BLaER1 treated with 17β-estradiol and CSF1 and Interleukin-3, amounts not matched to agents 10 nM and 100 nM (cell line): ENCODE measurements at regions not wholly inside any gene's neighbourhood (a gene's known extent, or its start where the extent isn't known, plus 50 kb on each side); places are given as distances from the start of the nearest gene placed in this dataset.

Experiments used
- H3K27ac ChIP-seq, 11 experiments: shearing (Covaris generic); formaldehyde crosslinking; 2 replicates each; pipeline ENCODE4 v1.8.1; 2022
- H3K27me3 ChIP-seq, 11 experiments: shearing (Covaris generic); formaldehyde crosslinking; 2 replicates each; pipeline ENCODE4 v1.8.1; 2022
- H3K36me3 ChIP-seq, 11 experiments: shearing (Covaris generic); formaldehyde crosslinking; 2 replicates each; pipeline ENCODE4 v1.8.1; 2022
- H3K4me1 ChIP-seq, 10 experiments: shearing (Covaris generic); formaldehyde crosslinking; 2 replicates each; pipeline ENCODE4 v1.8.1; 2022
- H3K4me2 ChIP-seq, 11 experiments: shearing (Covaris generic); formaldehyde crosslinking; 2 replicates each; pipeline ENCODE4 v1.8.1; 2022
- H3K4me3 ChIP-seq, 10 experiments: shearing (Covaris generic); formaldehyde crosslinking; 2 replicates each; pipeline ENCODE4 v1.8.1; 2022
- H3K9ac ChIP-seq, 11 experiments: shearing (Covaris generic); formaldehyde crosslinking; 2 replicates each; pipeline ENCODE4 v1.8.1; 2022
- H3K9me3 ChIP-seq, 11 experiments: shearing (Covaris generic); formaldehyde crosslinking; replicated peaks in 1 of 11; 2 replicates each; pipeline ENCODE4 v1.8.1; 2022
- H4K20me1 ChIP-seq, 11 experiments: shearing (Covaris generic); formaldehyde crosslinking; 2 replicates each; pipeline ENCODE4 v1.8.1; 2022
- Cebpa-rat ChIP-seq, 11 experiments: shearing (Covaris generic); IDR thresholded peaks; 2 replicates each; pipeline ENCODE4 v1.8.1; 2022

DNA sequence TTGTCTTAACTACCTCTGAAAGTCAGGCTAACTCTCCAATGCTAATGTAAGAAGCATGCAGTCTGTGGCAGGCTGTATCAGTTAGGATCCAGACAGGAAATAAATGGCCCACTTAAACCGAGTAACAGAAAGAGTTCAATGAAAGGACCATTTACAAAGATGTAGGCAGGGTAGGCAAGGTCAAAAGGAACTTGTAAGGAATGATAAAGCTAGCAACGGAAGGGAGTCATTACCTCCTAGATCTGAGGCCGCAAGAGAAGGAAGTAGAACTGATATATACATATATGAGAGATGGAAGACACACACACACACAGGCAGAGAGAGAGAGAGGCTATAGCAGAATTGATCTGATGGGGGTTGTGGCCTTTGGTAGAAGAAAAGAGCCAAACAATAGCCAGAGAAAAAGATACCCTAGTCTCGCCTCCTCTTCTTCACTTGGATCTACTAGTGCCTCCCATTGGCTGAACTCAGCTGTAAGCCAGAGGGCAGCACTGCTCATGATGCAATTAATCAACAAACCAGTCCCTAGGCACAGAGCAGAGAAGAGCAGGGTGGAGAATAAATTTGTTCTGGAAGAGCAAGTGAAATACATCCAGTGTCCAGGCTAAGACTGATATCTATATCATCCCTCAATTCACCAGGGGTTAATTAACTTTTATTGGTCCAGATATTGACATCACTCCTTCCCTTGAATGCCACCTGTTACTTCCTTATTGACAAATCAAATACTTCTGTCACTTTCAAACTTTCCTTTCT is 91.2 kb downstream of the LSMEM1 start:
- H3K9me3 ChIP-seq = peaks cover 13 to 29% (median 22%) of the 10 kb centered on the region in 11 experiments
- TF ChIP-seq Cebpa-rat (IDR thresholded peaks at IDR 0.05) = no peak
- H3K4me2 ChIP-seq = peak overlapping the region in 6 of 11 experiments; percentile 1 to 56 (median 34); a peak in 9 of 22 replicates
- H3K4me1 ChIP-seq = peaks cover 0 to 24% (median 7%) of the 10 kb centered on the region in 10 experiments; a peak in 9 of 20 replicates
- no peak overlapping the region for H3K9ac ChIP-seq
- no peak overlapping the region for H3K4me3 ChIP-seq
- H3K36me3 ChIP-seq = no peaks in the 10 kb centered on the region
- no peak overlapping the region for H3K27ac ChIP-seq
- H4K20me1 ChIP-seq = no peaks in the 10 kb centered on the region
- no peaks in the 10 kb centered on the region for H3K27me3 ChIP-seq

DNA sequence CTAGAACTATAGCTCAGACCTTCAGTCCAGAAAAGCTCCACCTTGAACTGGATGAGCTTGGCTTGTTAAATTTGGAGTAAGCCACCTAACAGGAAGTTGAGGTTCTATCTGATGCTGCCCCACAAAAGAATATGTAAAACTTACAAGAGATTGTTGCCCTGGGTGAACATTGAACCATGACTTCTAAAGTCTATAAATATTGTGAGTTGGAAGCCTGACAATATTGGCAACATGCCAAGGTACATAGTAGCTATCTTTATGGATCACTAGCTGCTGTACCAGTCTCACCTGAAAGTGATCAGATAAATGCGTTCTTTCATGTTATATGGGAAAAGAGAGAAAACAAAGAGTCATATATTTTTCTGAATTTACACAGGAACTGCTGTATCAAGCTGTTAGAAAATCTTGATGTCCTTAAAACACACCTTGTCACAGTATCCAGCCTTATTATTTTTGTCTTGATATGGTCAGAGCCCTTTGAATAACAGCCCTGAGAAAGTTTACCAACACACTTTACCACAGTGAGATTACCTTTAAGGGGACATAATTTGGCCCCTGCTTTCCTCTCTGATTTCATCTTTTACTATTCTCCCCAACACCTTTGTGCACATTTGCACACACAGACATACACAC is 92.0 kb downstream of the LSMEM1 start:
- Histone ChIP-seq H4K20me1 (no peaks in the 10 kb centered on the region), H3K27me3 (no peaks in the 10 kb centered on the region), H3K9ac (no peak overlapping the region), H3K27ac (no peak overlapping the region), H3K36me3 (no peaks in the 10 kb centered on the region), H3K4me2 (peak overlapping the region in 6 of 11 experiments; percentile 1 to 56 (median 34); a peak in 8 of 22 replicates), H3K9me3 (peaks cover 14 to 35% (median 27%) of the 10 kb centered on the region in 11 experiments), H3K4me1 (peaks cover 0 to 24% (median 7%) of the 10 kb centered on the region in 10 experiments; a peak in 9 of 20 replicates), H3K4me3 (no peak overlapping the region)
- no peak for TF ChIP-seq Cebpa-rat (IDR thresholded peaks at IDR 0.05)

DNA sequence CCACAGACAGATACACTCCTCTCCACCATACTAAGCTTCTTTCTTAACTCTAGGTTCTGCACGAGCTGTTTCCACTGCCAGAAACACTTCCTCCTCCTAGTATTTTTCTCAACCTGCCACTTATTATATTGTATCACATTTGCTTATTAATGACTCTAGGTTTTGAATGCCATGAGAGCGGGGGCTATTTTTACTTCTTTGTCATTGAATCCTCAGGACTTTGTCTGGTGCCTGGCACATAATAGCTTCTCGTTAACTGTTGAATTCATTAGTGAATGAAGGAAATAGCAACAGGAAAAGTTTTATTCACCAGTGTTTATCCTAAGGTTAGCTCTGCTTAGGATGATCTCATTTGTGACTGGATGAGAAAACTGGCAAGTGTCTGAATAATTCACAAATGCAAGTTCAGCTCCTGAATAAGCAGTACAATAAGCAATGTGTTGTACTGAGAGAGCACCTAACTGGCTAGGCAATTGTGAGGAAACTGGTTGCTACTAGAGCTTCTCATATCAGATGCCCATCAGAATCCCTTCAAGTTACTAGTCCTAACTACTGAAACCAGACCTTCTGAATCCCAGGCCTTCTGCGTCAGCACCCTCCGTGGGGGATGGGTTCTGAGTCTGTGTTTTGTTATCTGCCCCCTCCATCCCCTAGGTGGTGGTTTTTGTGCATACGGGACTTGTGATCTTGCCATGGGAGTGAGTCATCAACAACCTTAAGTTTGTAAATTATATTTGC is 92.7 kb downstream of the LSMEM1 start:
- Histone ChIP-seq H3K27me3 (no peaks in the 10 kb centered on the region), H3K9me3 (peaks cover 14 to 36% (median 28%) of the 10 kb centered on the region in 11 experiments), H3K4me1 (peaks cover 0 to 24% (median 7%) of the 10 kb centered on the region in 10 experiments; a peak in 9 of 20 replicates), H3K27ac (no peak overlapping the region), H3K9ac (no peak overlapping the region), H4K20me1 (no peaks in the 10 kb centered on the region), H3K36me3 (no peaks in the 10 kb centered on the region), H3K4me2 (peak overlapping the region in 4 of 11 experiments; percentile 25 to 56 (median 47); a peak in 7 of 22 replicates), H3K4me3 (no peak overlapping the region)
- TF ChIP-seq Cebpa-rat (IDR thresholded peaks at IDR 0.05) = no peak

GRCh38 chr7:112575864-112576263 is 95.1 kb downstream of the LSMEM1 start:
- H3K27me3 ChIP-seq = no peaks in the 10 kb centered on the region
- peaks cover 14 to 36% (median 28%) of the 10 kb centered on the region in 11 experiments for H3K9me3 ChIP-seq
- H3K9ac ChIP-seq = no peak overlapping the region
- no peaks in the 10 kb centered on the region for H3K36me3 ChIP-seq
- no peak for TF ChIP-seq Cebpa-rat (IDR thresholded peaks at IDR 0.05)
- peaks cover 0 to 24% (median 7%) of the 10 kb centered on the region in 10 experiments; a peak in 9 of 20 replicates for H3K4me1 ChIP-seq
- H3K27ac ChIP-seq = no peak overlapping the region
- H3K4me2 ChIP-seq = peak overlapping the region in 2 of 11 experiments; percentile 12 to 15; a peak in 1 of 22 replicates
- H3K4me3 ChIP-seq = no peak overlapping the region
- H4K20me1 ChIP-seq = no peaks in the 10 kb centered on the region

- Histone ChIP-seq H3K27ac (no peak overlapping the region), H3K36me3 (no peaks in the 10 kb centered on the region), H3K4me2 (no peak overlapping the region), H3K9me3 (peaks cover 14 to 36% (median 28%) of the 10 kb centered on the region in 11 experiments), H4K20me1 (no peaks in the 10 kb centered on the region), H3K4me1 (peaks cover 0 to 4% (median 0%) of the 10 kb centered on the region in 10 experiments; a peak in 1 of 20 replicates), H3K4me3 (no peak overlapping the region), H3K9ac (no peak overlapping the region), H3K27me3 (no peaks in the 10 kb centered on the region)
- no peak for TF ChIP-seq Cebpa-rat (IDR thresholded peaks at IDR 0.05)
Measured at GRCh38 chr7:112579388-112579787, 98.6 kb downstream of the LSMEM1 start.

DNA sequence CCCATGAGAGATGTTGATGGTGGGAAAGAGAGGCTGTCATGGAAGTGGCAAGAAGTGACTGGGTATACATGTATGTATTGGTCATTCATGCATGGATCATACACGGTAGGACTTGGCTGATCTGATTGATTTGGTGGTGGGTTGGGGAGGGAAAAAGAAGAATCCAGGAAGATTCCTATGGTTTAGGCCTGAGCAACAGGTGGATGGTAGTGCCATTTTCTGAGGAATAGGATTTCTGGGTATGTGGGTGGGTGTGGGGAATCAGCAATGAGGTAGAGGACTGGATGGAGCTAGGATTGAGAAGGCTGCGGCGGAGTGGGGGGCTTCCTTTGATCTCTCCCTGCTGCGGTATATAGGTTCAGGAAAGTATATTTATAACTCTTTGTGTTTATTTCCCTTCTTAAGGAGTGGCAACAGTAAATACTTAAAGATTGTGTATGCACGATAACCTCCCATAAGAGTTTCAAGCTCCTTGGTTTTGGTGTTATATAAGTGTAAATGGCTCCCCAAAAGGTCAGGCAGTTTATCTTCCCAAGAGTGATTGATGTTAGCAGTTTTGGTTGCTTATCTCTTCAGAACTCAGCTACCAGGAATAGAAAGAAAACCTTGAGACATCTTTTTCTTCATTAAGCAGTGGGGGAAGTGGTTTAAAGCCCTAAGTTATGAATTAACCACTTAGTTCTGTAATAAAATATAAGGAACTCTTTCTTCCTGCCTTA is 100.1 kb downstream of the LSMEM1 start:
- no peak for TF ChIP-seq Cebpa-rat (IDR thresholded peaks at IDR 0.05)
- H3K27ac ChIP-seq = no peak overlapping the region
- peaks cover 9 to 22% (median 17%) of the 10 kb centered on the region in 11 experiments for H3K9me3 ChIP-seq
- no peak overlapping the region for H3K9ac ChIP-seq
- peaks cover 0 to 2% (median 0%) of the 10 kb centered on the region in 10 experiments; a peak in 1 of 20 replicates for H3K4me1 ChIP-seq
- no peaks in the 10 kb centered on the region for H3K36me3 ChIP-seq
- no peak overlapping the region for H3K4me2 ChIP-seq
- no peak overlapping the region for H3K4me3 ChIP-seq
- H4K20me1 ChIP-seq = no peaks in the 10 kb centered on the region
- no peaks in the 10 kb centered on the region for H3K27me3 ChIP-seq

DNA sequence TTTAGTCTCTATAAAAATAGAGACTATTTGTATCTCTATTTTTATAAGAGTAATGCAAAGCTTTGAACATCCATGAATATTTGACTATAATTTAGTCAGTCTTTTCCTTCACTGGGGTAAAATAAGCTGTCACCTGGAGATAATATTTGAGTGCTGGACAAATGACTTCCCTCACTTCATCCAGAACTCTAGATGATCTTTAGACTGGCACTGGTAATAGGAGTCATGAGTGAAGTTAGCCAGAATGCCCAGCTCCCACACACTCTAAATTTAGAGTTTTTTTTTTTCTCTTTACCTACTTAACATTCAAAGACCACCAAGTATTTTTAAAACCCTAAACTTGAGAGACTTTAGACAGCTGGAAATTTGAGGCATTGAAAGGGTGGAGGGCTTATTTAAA is 100.7 kb downstream of the LSMEM1 start:
- no peaks in the 10 kb centered on the region for H4K20me1 ChIP-seq
- no peak overlapping the region for H3K4me2 ChIP-seq
- TF ChIP-seq Cebpa-rat (IDR thresholded peaks at IDR 0.05) = no peak

GRCh38 chr7:112584290-112584689 is 103.5 kb downstream of the LSMEM1 start:
- Histone ChIP-seq H3K27ac (no peak overlapping the region), H4K20me1 (no peaks in the 10 kb centered on the region), H3K4me2 (no peak overlapping the region), H3K36me3 (no peaks in the 10 kb centered on the region), H3K4me1 (no peaks in the 10 kb centered on the region), H3K27me3 (no peaks in the 10 kb centered on the region), H3K9ac (no peak overlapping the region), H3K9me3 (peaks cover 0 to 16% (median 7%) of the 10 kb centered on the region in 11 experiments; a peak in 9 of 22 replicates), H3K4me3 (no peak overlapping the region)
- no peak for TF ChIP-seq Cebpa-rat (IDR thresholded peaks at IDR 0.05)

More for the DNA sequence above, 100.7 kb downstream of the LSMEM1 start:
- Histone ChIP-seq H3K27me3 (no peaks in the 10 kb centered on the region), H3K4me1 (no peaks in the 10 kb centered on the region), H3K27ac (no peak overlapping the region), H3K36me3 (no peaks in the 10 kb centered on the region), H3K4me3 (no peak overlapping the region), H3K9me3 (peaks cover 3 to 16% (median 10%) of the 10 kb centered on the region in 11 experiments; a peak in 21 of 22 replicates), H3K9ac (no peak overlapping the region)
